IMR-90 (cell line): ENCODE measurements at regions not wholly inside any gene's neighbourhood (a gene's known extent, or its start where the extent isn't known, plus 50 kb on each side); places are given as distances from the start of the nearest gene placed in this dataset.
A peak's percentile ranks its signal among the peaks of the same experiment; 100 is the strongest.

ENCODE experiments used
- ATAC-seq: fragments of 200-7000 bp; cut with Tn5 transposase; 2 replicates; pipeline ENCODE4 v1.9.1; 2020; ENCODE audit warnings: low read depth, mild to moderate bottlenecking, moderate library complexity
- BruUV-seq: library from RNA; stranded (reverse); fragments of 400-500 nt; replicated peaks from 2 replicates; lab custom pipeline; 2021; lab: Mats Ljungman, UMichigan
- CTCF ChIA-PET: fragments of 300-600 bp; formaldehyde crosslinking; extraction: SDS; loops from one replicate; lab custom pipeline; 2021; ENCODE audit warnings: antibody characterized with exemption; lab: Yijun Ruan, JAX
- POLR2A ChIA-PET: fragments of 300-600 bp; sonication (Branson Sonifier 250); formaldehyde crosslinking; loops from one replicate; lab custom pipeline; 2022; ENCODE audit warnings: antibody characterized with exemption; ENCODE audit not compliant: unreplicated experiment; lab: Charles Lee
- DNase-seq: peaks from one replicate; pipeline ENCODE4 v3.0.0; 2013
- H2AFZ ChIP-seq: replicated peaks from 2 replicates; pipeline ENCODE3; 2013; ENCODE audit warnings: low read length, mild to moderate bottlenecking; ENCODE audit not compliant: poor library complexity
- H2AK5ac ChIP-seq: 2 replicates; pipeline ENCODE4 v1.6.1; 2013; ENCODE audit warnings: low read depth, low read length, inconsistent platforms
- H2AK9ac ChIP-seq: replicated peaks from 2 replicates; pipeline ENCODE3; 2013; ENCODE audit warnings: mild to moderate bottlenecking, low read depth, low read length, moderate library complexity; ENCODE audit not compliant: poor library complexity
- H2BK120ac ChIP-seq: 2 replicates; pipeline ENCODE4 v1.6.1; 2013; ENCODE audit warnings: low read depth, low read length, inconsistent platforms
- H2BK15ac ChIP-seq: 3 replicates; pipeline ENCODE4 v1.6.1; 2013; ENCODE audit warnings: low read depth, low read length, inconsistent platforms
- H2BK20ac ChIP-seq: 2 replicates; pipeline ENCODE4 v1.6.1; 2013; ENCODE audit warnings: low read depth, mild to moderate bottlenecking, inconsistent platforms, low read length, moderate library complexity
- H2BK5ac ChIP-seq: 2 replicates; pipeline ENCODE4 v1.6.1; 2013; ENCODE audit warnings: mild to moderate bottlenecking, low read depth, low read length, inconsistent platforms; ENCODE audit not compliant: poor library complexity, severe bottlenecking
- H3K14ac ChIP-seq: replicated peaks from 2 replicates; pipeline ENCODE4 v1.6.1; 2013; ENCODE audit warnings: low read depth, low read length, inconsistent platforms
- H3K18ac ChIP-seq: 2 replicates; pipeline ENCODE4 v1.6.1; 2013; ENCODE audit warnings: low read depth, low read length, control low read depth
- H3K23ac ChIP-seq: 2 replicates; pipeline ENCODE4 v1.6.1; 2013; ENCODE audit warnings: low read depth, low read length, inconsistent platforms
- H3K27ac ChIP-seq: 2 replicates; pipeline ENCODE4 v1.5.1; 2013; ENCODE audit warnings: mild to moderate bottlenecking, control low read depth, low read length; ENCODE audit not compliant: insufficient read depth
- H3K27me3 ChIP-seq: 2 replicates; pipeline ENCODE4 v1.6.1; 2013; ENCODE audit warnings: low read length; ENCODE audit not compliant: control insufficient read depth, insufficient read depth
- H3K36me3 ChIP-seq: 2 replicates; pipeline ENCODE4 v1.6.1; 2013; ENCODE audit warnings: low read length, mixed read lengths; ENCODE audit not compliant: control insufficient read depth, insufficient read depth
- H3K4ac ChIP-seq: 2 replicates; pipeline ENCODE4 v1.6.1; 2013; ENCODE audit warnings: low read depth, low read length, inconsistent platforms
- H3K4me1 ChIP-seq: 2 replicates; pipeline ENCODE4 v1.6.1; 2013; ENCODE audit warnings: low read length, mixed read lengths; ENCODE audit not compliant: control insufficient read depth, insufficient read depth
- H3K4me2 ChIP-seq: 2 replicates; pipeline ENCODE4 v1.6.1; 2013; ENCODE audit warnings: low read depth, mild to moderate bottlenecking, control low read depth, low read length, moderate library complexity
- H3K4me3 ChIP-seq: 2 replicates; pipeline ENCODE4 v1.5.1; 2013; ENCODE audit warnings: low read depth, mild to moderate bottlenecking, control low read depth, low read length, moderate library complexity; ENCODE audit not compliant: insufficient read depth
- H3K56ac ChIP-seq: 2 replicates; pipeline ENCODE4 v1.6.1; 2013; ENCODE audit warnings: low read length, inconsistent platforms; ENCODE audit not compliant: insufficient read depth; ENCODE audit errors: extremely low read depth
- H3K79me1 ChIP-seq, 2 experiments: 2 replicates each; pipeline ENCODE4 v1.6.1; 2013; ENCODE audit warnings: low read length in 2 of 2, inconsistent platforms in 1 of 2, low read depth in 1 of 2
- H3K9ac ChIP-seq: 2 replicates; pipeline ENCODE4 v1.6.1; 2013; ENCODE audit warnings: low read depth, low read length, control low read depth
- H3K9me1 ChIP-seq: 2 replicates; pipeline ENCODE4 v1.6.1; 2013; ENCODE audit warnings: low read length, inconsistent platforms; ENCODE audit not compliant: insufficient read depth
- H3K9me3 ChIP-seq: 2 replicates; pipeline ENCODE4 v1.6.1; 2013; ENCODE audit warnings: low read length; ENCODE audit not compliant: control insufficient read depth, insufficient read depth
- H4K20me1 ChIP-seq: 2 replicates; pipeline ENCODE4 v1.6.1; 2013; ENCODE audit warnings: low read length, inconsistent platforms; ENCODE audit not compliant: insufficient read depth
- H4K5ac ChIP-seq: 2 replicates; pipeline ENCODE4 v1.6.1; 2013; ENCODE audit warnings: mild to moderate bottlenecking, low read depth, low read length, control low read depth
- H4K8ac ChIP-seq, 2 experiments: 2 replicates each; pipeline ENCODE4 v1.6.1; 2013; ENCODE audit warnings: low read depth in 2 of 2, low read length in 2 of 2, control low read depth in 1 of 2, inconsistent platforms in 1 of 2
- H4K91ac ChIP-seq: 2 replicates; pipeline ENCODE4 v1.6.1; 2013; ENCODE audit warnings: low read depth, low read length, inconsistent platforms; ENCODE audit not compliant: insufficient read depth
- CEBPB ChIP-seq: IDR thresholded peaks from 2 replicates; pipeline ENCODE4 v1.6.1; 2012; ENCODE audit warnings: low read depth, low read length, improper control_type of control experiment
- MXI1 ChIP-seq: IDR thresholded peaks from 2 replicates; pipeline ENCODE4 v1.6.1; 2012; ENCODE audit warnings: low read depth, mild to moderate bottlenecking, low read length, moderate library complexity, borderline replicate concordance
- WGBS, 2 experiments: methylation state at CpG; one replicate each; pipeline versions ENCODE4 v1.1.5 to v1.1.7; 2013; ENCODE audit warnings: missing lambda C conversion rate in 2 of 2; ENCODE audit not compliant: insufficient read length in 1 of 2; ENCODE audit errors: extremely low coverage in 2 of 2; 5-methylcytosine and 5-hydroxymethylcytosine counted together
- dilution Hi-C: fragments of 300-500 bp; cut with HindIII; formaldehyde crosslinking; loops from one replicate; pipeline ENCODE4 v1.14.3; 2018; ENCODE audit warnings: low sequenced_read_pairs; ENCODE audit not compliant: unreplicated experiment
- in situ Hi-C: fragments of 300-500 bp; cut with MboI; formaldehyde crosslinking; loops from 3 replicates; pipeline ENCODE4 v1.14.3; 2019; ENCODE audit warnings: low sequenced_read_pairs, inconsistent platforms, mixed read lengths
- intact Hi-C: fragments of 100-400 bp; cut with micrococcal nuclease; formaldehyde crosslinking; loops from 2 replicates; pipeline ENCODE4 v1.10.0; 2022
- TF ChIP-seq, protein P1 (sequence below): conservative IDR thresholded peaks from 2 replicates; pipeline ENCODE4 v1.5.1; 2012; ENCODE audit warnings: mild to moderate bottlenecking, low read depth, low read length, improper control_type of control experiment

DNA sequence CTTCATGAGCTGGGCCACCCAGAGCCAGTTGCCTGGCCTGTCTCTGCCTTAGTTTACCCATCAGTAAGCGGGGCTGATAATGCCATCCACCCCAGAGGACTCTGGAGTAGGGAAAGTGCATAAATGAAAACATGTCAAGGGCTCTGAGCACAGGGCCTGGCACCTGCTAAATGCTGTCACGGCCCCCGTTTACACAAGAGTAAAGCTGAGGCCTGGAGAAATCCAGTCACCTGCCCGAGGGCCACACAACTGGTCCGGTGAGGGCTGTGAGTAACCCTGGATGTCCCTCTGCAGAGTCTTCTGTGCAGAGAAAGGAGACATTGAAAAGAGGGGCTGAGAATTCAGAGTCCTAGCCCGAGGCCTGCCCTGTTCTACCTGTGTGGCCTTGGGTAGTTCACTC, 110.6 kb upstream of the ANO1 start:
- Histone ChIP-seq H4K5ac (no peak overlapping the region), H4K8ac (peak overlapping the region in 1 of 2 experiments; percentile 49; a peak in 1 of 4 replicates), H3K18ac (peak overlapping the region; percentile 83; the same call in 1 of the 2 replicates), H3K4me2 (no peak overlapping the region), H2BK15ac (peak overlapping the region; percentile 10; the same call in 1 of the 3 replicates), H2AK9ac (peak overlapping the region; percentile 34), H3K36me3 (no peaks in the 10 kb centered on the region), H3K14ac (no peak overlapping the region), H3K23ac (no peak overlapping the region), H2BK20ac (peak overlapping the region; percentile 32), H3K4me1 (peaks cover 18% of the 10 kb centered on the region), H3K4me3 (no peak overlapping the region), H3K79me1 (0 out of 4 replicates have a peak, but pooled peaks cover 0 to 4% of the 10 kb centered on the region in 2 experiments), H4K20me1 (no peaks in the 10 kb centered on the region), H3K9ac (no peak overlapping the region), H3K4ac (peak overlapping the region; percentile 78), H2BK120ac (peak overlapping the region; percentile 63; the same call in 1 of the 2 replicates), H2AFZ (peak overlapping the region; percentile 1), H3K56ac (no peak overlapping the region), H2BK5ac (no peak overlapping the region), H4K91ac (peak overlapping the region; percentile 74), H3K27ac (peak overlapping the region; percentile 51; the same call in 1 of the 2 replicates), H3K9me3 (no peaks in the 10 kb centered on the region), H3K27me3 (no peaks in the 10 kb centered on the region; the same call in 1 of the 2 replicates), H3K9me1 (peaks cover 7% of the 10 kb centered on the region), H2AK5ac (peak overlapping the region; percentile 61; the same call in 1 of the 2 replicates)
- intact Hi-C loops = no loop called here
- ATAC-seq (no peak), DNase-seq (no peak)
- no peak for TF ChIP-seq MXI1
- TF ChIP-seq CEBPB = no peak
- TF ChIP-seq, protein P1, sequence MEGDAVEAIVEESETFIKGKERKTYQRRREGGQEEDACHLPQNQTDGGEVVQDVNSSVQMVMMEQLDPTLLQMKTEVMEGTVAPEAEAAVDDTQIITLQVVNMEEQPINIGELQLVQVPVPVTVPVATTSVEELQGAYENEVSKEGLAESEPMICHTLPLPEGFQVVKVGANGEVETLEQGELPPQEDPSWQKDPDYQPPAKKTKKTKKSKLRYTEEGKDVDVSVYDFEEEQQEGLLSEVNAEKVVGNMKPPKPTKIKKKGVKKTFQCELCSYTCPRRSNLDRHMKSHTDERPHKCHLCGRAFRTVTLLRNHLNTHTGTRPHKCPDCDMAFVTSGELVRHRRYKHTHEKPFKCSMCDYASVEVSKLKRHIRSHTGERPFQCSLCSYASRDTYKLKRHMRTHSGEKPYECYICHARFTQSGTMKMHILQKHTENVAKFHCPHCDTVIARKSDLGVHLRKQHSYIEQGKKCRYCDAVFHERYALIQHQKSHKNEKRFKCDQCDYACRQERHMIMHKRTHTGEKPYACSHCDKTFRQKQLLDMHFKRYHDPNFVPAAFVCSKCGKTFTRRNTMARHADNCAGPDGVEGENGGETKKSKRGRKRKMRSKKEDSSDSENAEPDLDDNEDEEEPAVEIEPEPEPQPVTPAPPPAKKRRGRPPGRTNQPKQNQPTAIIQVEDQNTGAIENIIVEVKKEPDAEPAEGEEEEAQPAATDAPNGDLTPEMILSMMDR = no peak
- dilution Hi-C loops = no loop called here
- POLR2A ChIA-PET = no interaction called here
- BruUV-seq = no TSS peak
- 93% methylated on average over 3 of the region's 6 CpGs; no CpG with 5 or more reads in 1 of the 2 experiments for WGBS, 2 experiments
- in situ Hi-C loops = no loop called here
- CTCF ChIA-PET = no interaction called here
